WERI-Rb-1 (cell line): ENCODE measurements at regions not wholly inside any gene's neighbourhood (a gene's known extent, or its start where the extent isn't known, plus 50 kb on each side); places are given as distances from the start of the nearest gene placed in this dataset.
"Not testable (repeated sequence)": the region's sequence is repeated elsewhere in the genome, so short reads cannot be mapped to it uniquely, and the experiment has no call there.

ENCODE experiments used
- DNase-seq: peaks from one replicate; pipeline ENCODE4 v3.0.0-alpha.2; 2020
- H3K27ac ChIP-seq: fragments of 250-450 bp; sonication (Bioruptor Pico); 2 replicates; pipeline ENCODE4 v1.5.1; 2020; ENCODE audit warnings: mild to moderate bottlenecking, moderate library complexity
- H3K27me3 ChIP-seq: fragments of 250-450 bp; sonication (Bioruptor Pico); 2 replicates; pipeline ENCODE4 v1.5.1; 2021; ENCODE audit warnings: mild to moderate bottlenecking, low read depth, moderate library complexity; ENCODE audit not compliant: insufficient read depth, severe bottlenecking
- H3K36me3 ChIP-seq: fragments of 250-450 bp; sonication (Bioruptor Pico); 2 replicates; pipeline ENCODE4 v1.5.1; 2020; ENCODE audit warnings: mild to moderate bottlenecking, moderate library complexity
- H3K4me3 ChIP-seq: 2 replicates; pipeline ENCODE4 v1.5.1; 2011; ENCODE audit warnings: low read depth, mild to moderate bottlenecking, control low read depth, low read length
- H3K9me3 ChIP-seq: fragments of 250-450 bp; sonication (Bioruptor Pico); 2 replicates; pipeline ENCODE4 v1.5.1; 2021; ENCODE audit warnings: mild to moderate bottlenecking, moderate library complexity; ENCODE audit not compliant: severe bottlenecking
- TF ChIP-seq, protein P1 (sequence below): IDR thresholded peaks from 2 replicates; pipeline ENCODE4 v1.5.1; 2011; ENCODE audit warnings: low read depth, mild to moderate bottlenecking, control low read depth, inconsistent platforms, low read length

DNA sequence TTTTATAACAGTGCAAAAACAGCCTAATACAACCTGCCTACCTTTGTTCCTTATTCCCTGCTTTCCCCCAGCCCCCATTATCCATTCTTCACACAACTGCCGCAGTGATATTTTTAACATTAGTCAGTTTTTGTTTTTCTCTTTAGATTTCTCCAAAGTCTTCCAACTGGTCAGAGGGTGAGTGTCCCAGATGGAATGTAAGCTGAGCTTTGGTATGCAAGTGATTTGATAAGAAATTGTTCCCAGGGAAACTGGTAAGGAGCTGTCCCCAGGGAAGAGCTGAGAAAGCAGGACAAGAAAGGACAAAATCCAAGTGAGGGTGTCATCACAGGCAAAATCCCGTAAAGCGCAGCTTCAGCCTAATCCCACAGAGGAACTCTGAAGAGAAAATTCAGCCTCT is 475.5 kb upstream of the ADGRL3 start:
- no peak for DNase-seq
- Histone ChIP-seq H3K27ac (no peak overlapping the region), H3K9me3 (no peaks in the 10 kb centered on the region), H3K27me3 (no peaks in the 10 kb centered on the region), H3K36me3 (no peaks in the 10 kb centered on the region), H3K4me3 (no peak overlapping the region)
- TF ChIP-seq, protein P1, sequence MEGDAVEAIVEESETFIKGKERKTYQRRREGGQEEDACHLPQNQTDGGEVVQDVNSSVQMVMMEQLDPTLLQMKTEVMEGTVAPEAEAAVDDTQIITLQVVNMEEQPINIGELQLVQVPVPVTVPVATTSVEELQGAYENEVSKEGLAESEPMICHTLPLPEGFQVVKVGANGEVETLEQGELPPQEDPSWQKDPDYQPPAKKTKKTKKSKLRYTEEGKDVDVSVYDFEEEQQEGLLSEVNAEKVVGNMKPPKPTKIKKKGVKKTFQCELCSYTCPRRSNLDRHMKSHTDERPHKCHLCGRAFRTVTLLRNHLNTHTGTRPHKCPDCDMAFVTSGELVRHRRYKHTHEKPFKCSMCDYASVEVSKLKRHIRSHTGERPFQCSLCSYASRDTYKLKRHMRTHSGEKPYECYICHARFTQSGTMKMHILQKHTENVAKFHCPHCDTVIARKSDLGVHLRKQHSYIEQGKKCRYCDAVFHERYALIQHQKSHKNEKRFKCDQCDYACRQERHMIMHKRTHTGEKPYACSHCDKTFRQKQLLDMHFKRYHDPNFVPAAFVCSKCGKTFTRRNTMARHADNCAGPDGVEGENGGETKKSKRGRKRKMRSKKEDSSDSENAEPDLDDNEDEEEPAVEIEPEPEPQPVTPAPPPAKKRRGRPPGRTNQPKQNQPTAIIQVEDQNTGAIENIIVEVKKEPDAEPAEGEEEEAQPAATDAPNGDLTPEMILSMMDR, result no peak

DNA sequence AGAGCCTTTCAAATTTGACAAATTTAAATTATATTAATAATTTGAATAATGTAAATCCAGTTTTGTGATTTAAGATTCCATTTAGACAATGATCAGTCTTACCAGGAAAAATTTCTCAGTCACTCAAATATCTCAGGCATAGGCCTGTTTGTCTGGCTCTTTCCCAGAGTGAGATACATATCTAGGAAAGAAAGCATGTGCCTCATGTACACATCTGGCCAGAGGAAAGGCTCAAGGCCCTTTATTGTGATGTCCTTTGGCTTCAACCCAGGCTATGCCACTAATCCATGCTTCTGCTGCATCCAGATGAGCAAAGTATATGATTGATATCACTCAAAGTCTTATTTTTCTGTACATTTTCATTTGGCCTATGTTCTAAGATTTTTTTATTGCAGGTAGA is 473.3 kb upstream of the ADGRL3 start:
- H3K36me3 ChIP-seq, result no peaks in the 10 kb centered on the region
- DNase-seq, result no peak
- no peaks in the 10 kb centered on the region for H3K27me3 ChIP-seq
- no peak overlapping the region for H3K27ac ChIP-seq
- no peak overlapping the region for H3K4me3 ChIP-seq
- TF ChIP-seq, protein P1, result no peak
- H3K9me3 ChIP-seq, result no peaks in the 10 kb centered on the region

DNA sequence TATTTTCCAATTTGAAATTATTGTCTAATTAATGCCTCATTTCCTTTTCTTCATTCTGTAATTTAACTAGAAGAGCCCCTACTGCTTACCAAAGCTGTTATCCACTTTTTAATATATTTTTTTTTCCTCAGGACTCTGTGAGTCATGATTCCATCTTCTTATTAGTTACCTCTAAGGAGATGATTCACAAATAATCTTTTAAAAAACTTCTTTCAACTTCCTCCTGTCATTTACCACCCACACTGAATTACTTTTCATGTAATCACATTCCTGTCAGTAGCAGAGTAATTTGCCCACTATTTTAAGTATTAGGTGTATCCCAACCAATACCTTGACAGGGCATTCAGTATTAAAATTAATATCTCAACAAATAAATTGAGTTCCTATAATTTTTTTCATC is 470.9 kb upstream of the ADGRL3 start:
- H3K27me3 ChIP-seq, result no peaks in the 10 kb centered on the region
- TF ChIP-seq, protein P1, result no peak
- H3K9me3 ChIP-seq, result no peaks in the 10 kb centered on the region
- H3K36me3 ChIP-seq, result no peaks in the 10 kb centered on the region
- no peak overlapping the region for H3K4me3 ChIP-seq
- H3K27ac ChIP-seq, result no peak overlapping the region
- no peak for DNase-seq

DNA sequence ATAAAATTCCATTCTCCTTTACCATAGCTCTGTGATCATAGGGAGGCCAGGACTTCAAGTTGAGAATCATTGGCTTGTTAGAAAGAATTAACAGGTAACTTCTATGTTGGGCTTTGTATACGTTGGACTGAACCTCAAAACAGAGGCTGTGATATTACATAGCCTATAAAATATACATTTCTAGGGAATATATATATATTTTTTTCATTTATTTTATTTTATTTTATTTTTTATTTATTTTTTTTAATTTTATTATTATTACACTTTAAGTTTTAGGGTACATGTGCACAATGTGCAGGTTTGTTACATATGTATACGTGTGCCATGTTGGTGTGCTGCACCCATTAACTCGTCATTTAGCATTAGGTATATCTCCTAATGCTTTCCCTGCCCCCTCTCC is 470.4 kb upstream of the ADGRL3 start:
- DNase-seq, H3K4me3 ChIP-seq, H3K27me3 ChIP-seq, H3K9me3 ChIP-seq, H3K36me3 ChIP-seq, H3K27ac ChIP-seq: not testable (repeated sequence)

DNA sequence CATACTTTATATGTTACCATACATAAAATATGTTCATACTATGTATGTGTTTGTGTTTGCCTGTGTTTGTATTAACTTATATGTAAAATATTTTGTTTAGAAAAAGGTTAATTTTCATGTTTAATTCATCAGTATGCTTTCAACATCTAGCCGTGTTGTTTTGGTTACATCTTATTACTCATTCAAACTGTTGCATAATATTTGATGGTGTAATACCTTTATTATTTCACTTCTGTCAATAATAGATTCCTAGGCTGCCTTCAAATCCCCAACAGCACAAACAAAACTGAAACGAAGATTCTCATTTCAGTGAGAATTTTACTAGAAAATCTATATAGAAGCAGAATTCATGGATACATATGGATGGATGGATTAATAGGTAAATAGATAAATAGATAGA is 462.3 kb upstream of the ADGRL3 start:
- H3K4me3 ChIP-seq, result no peak overlapping the region
- H3K27ac ChIP-seq, result no peak overlapping the region
- H3K36me3 ChIP-seq, result no peaks in the 10 kb centered on the region
- no peaks in the 10 kb centered on the region for H3K9me3 ChIP-seq
- TF ChIP-seq, protein P1, result no peak
- DNase-seq, result no peak
- no peaks in the 10 kb centered on the region for H3K27me3 ChIP-seq

DNA sequence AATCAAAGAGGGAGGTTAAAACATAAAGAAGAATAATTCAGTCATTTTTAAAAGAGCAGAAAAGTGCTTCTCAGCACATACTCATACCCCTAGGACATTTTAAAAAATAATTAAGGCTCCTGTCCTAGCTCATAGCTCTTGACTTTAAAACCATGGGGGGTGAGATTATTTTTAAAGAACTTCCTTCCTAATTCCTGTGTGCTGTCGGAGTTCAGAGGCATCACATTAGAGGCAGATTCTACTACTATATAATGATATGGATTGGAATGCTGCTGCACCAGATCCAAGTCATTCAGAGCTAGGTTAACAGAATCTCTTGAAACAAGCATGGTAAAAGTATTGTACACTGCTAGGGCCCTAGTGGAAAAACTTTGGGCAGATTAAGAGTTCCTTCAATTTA is 456.5 kb upstream of the ADGRL3 start:
- H3K36me3 ChIP-seq, result no peaks in the 10 kb centered on the region
- H3K27me3 ChIP-seq, result no peaks in the 10 kb centered on the region
- TF ChIP-seq, protein P1, result no peak
- no peaks in the 10 kb centered on the region for H3K9me3 ChIP-seq
- H3K27ac ChIP-seq, result no peak overlapping the region
- H3K4me3 ChIP-seq, result no peak overlapping the region
- no peak for DNase-seq
